GM10266 (cell line): ENCODE measurements at regions not wholly inside any gene's neighbourhood (a gene's known extent, or its start where the extent isn't known, plus 50 kb on each side); places are given as distances from the start of the nearest gene placed in this dataset.

Experiments used
- DNase-seq: peaks from one replicate; pipeline ENCODE4 v3.0.0; 2012; ENCODE audit errors: extremely low spot score
- TF ChIP-seq, protein P1 (sequence below): IDR thresholded peaks from 2 replicates; pipeline ENCODE4 v1.5.1; 2012; ENCODE audit warnings: mild to moderate bottlenecking, low read depth; ENCODE audit not compliant: control insufficient read depth, insufficient read depth; ENCODE audit errors: missing control alignments

DNA sequence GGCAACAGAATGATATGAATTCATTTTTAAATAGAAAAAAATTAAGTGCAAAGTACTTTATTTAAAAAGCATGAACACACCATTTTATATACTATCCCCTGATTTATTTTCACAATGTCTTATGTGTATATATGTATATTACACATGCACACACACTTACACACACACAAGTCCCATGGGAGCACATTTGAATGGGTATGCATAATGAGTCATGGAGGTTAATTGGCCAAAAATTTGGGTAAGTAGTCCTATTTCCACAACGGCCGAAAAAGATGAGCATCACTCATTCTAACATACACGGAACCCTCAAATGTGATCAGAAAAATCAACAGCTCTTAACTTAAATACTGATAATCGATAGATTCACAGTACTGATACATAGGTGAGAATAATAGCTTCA lies 97.4 kb upstream of the NABP1 start:
- TF ChIP-seq, protein P1, sequence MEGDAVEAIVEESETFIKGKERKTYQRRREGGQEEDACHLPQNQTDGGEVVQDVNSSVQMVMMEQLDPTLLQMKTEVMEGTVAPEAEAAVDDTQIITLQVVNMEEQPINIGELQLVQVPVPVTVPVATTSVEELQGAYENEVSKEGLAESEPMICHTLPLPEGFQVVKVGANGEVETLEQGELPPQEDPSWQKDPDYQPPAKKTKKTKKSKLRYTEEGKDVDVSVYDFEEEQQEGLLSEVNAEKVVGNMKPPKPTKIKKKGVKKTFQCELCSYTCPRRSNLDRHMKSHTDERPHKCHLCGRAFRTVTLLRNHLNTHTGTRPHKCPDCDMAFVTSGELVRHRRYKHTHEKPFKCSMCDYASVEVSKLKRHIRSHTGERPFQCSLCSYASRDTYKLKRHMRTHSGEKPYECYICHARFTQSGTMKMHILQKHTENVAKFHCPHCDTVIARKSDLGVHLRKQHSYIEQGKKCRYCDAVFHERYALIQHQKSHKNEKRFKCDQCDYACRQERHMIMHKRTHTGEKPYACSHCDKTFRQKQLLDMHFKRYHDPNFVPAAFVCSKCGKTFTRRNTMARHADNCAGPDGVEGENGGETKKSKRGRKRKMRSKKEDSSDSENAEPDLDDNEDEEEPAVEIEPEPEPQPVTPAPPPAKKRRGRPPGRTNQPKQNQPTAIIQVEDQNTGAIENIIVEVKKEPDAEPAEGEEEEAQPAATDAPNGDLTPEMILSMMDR, result no peak
- no peak for DNase-seq

DNA sequence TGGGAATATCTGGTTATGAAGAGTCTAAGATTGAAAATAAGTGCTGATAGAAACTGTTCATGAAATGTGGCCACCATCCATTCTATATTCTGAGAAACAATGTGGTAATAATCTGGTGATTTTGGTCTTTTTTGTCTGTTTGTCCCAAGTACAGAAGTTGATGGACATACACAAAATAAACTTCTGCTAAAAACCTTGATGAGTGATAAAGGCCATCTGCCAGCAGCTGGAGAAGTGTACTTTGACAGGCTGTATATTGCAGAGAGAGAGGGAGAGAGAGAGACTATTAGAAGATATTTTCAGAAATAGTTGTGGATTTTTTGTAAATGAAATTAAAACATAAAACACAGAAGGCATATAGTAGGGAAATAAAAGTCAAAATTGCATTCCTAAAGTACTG lies 96.9 kb upstream of the NABP1 start:
- TF ChIP-seq, protein P1, result no peak
- DNase-seq, result no peak

DNA sequence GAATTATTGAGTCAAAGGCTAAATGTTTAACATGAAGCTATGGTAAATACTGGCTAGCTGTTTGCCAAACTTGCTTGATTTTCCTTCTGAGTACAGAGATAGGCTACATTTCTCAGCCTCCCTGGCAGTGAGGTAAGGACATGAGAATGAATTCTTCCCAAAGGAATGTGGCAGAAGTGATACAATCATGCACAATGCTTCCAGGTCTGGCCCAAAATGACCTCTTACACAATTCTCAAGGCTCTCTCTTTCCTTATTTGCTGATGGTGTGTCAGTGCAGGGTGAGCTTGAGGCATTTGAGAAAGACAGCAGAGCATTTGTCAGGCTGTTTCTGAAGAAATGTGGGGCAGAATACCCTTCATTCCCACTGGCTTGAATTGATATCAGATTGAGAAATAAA lies 95.6 kb upstream of the NABP1 start:
- TF ChIP-seq, protein P1, result no peak
- DNase-seq, result no peak

DNA sequence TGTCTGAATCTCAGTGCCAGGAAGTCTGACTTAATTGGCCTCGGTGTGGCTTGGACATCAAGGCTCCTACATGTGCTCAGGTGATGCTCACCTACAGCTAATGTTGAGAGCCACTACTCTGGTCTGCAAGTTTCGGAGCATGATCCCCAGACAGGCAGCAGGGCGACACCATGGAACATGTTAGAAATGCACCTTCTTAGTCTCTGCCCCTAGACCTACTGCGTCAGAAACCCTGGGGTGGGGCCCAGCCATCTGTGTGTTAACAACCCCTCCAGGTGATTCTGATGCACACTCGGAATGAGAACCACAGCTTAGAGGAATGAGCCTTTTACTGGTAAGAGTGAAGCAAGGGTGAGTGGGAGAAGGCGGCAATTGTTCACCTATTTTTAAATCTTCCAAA lies 86.9 kb upstream of the NABP1 start:
- TF ChIP-seq, protein P1, result no peak
- DNase-seq, result no peak

DNA sequence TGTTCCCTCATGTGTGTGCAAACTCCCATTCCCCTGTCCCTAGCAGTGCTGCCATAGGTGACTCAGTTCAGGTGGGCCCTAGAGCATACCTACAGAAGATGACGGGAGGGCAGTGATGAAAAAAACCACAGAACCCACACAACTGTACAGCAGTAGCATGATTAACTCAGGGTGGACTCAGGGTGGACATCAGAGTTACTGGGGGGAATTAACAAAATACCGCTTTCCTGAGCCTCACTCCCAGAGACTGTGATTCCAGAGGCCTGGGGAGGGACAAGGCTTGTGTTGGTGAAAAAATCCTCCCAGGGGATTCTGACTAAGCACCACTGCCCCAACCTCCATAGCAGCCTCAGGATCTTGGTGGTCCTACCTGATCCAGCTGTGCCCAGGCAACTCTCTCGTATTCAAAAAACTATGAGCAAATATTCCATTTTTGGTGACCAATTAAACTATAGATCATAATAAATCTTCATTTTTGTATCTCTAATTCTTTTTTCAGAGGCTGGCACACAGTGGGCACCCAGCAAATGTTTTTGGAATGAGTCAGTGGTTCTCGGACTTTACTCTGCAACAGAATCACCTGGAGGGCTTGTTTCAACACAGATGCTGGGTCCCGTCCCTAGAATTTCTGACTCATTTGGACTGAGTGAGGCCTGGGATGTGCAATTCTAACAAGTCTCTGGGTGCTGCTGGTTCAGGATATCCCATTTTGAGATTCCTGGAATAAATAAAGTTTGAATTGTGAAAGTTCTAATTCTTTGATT lies 84.1 kb upstream of the NABP1 start:
- TF ChIP-seq, protein P1, result no peak
- DNase-seq, result no peak

DNA sequence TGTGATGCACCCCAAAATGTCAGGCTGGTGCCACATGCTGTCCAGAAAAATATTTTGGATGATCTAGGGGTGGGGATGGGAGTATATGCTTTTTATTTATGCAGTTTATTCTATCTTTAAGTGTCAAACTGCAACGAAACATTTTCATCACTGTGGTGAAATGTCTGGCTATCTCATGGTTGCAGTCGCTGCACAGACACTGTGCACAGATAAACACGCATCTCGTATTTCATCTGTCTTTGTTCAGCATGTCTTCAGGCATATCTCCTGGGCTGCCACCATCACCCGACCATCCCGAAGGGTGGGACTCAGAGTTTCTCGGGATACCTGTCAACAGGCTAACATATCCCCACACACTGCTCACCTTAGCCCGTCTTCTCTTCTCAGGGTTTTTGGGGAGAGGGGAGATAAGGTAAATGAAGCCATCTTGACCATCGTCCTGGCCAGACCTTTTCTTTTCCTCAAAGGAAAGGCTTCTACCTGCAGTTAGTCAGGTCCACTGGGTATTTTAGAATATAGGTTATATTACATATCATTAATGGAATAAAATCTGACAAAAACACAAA lies 80.7 kb upstream of the NABP1 start:
- no peak for DNase-seq
- TF ChIP-seq, protein P1, result no peak

DNA sequence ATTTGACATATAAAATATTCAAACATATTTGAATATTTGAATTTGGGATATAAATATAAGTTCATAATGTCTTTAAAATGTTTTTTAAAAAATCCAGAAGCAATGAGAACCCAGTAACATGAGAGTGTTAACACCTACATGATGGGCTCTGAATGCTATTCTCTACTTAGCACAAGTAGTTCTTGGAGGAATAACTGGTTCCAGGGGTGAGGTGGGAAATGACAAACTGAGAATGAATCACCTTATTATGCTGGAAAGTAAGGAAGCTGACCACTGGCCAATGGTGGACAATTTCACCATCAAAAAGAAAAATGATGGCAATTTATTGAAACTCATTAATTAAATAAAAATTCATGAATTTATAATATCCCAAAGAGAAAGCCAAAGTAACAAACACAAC lies 79.6 kb upstream of the NABP1 start:
- TF ChIP-seq, protein P1, result no peak
- DNase-seq, result no peak
